Brain microvascular endothelial cell (primary cell): ENCODE measurements at regions not wholly inside any gene's neighbourhood (a gene's known extent, or its start where the extent isn't known, plus 50 kb on each side); places are given as distances from the start of the nearest gene placed in this dataset.

ENCODE experiments used
- DNase-seq: peaks from one replicate; pipeline ENCODE4 v3.0.0-alpha.2; 2020
- H3K27ac ChIP-seq: fragments of 250-450 bp; sonication (Bioruptor Pico); 2 replicates; pipeline ENCODE4 v1.5.1; 2020; ENCODE audit warnings: mild to moderate bottlenecking, moderate library complexity
- H3K27me3 ChIP-seq: fragments of 250-450 bp; sonication (Bioruptor Pico); replicated peaks from 2 replicates; pipeline ENCODE4 v1.5.1; 2020; ENCODE audit warnings: mild to moderate bottlenecking
- H3K36me3 ChIP-seq: fragments of 250-450 bp; sonication (Bioruptor Pico); replicated peaks from 2 replicates; pipeline ENCODE4 v1.5.1; 2020; ENCODE audit warnings: mild to moderate bottlenecking
- H3K4me3 ChIP-seq: 2 replicates; pipeline ENCODE4 v1.5.1; 2011; ENCODE audit warnings: low read depth, mild to moderate bottlenecking, control low read depth, low read length, moderate library complexity
- CTCF ChIP-seq: IDR thresholded peaks from 2 replicates; pipeline ENCODE4 v1.5.1; 2011; ENCODE audit warnings: low read depth, mild to moderate bottlenecking, moderate library complexity, low read length, control low read depth, inconsistent platforms; ENCODE audit errors: missing control alignments
- in situ Hi-C: cut with HindIII; loops from 2 replicates; pipeline ENCODE4 v1.10.0; 2017; ENCODE audit warnings: low sequenced_read_pairs, low pct_ligation_motif_present

DNA sequence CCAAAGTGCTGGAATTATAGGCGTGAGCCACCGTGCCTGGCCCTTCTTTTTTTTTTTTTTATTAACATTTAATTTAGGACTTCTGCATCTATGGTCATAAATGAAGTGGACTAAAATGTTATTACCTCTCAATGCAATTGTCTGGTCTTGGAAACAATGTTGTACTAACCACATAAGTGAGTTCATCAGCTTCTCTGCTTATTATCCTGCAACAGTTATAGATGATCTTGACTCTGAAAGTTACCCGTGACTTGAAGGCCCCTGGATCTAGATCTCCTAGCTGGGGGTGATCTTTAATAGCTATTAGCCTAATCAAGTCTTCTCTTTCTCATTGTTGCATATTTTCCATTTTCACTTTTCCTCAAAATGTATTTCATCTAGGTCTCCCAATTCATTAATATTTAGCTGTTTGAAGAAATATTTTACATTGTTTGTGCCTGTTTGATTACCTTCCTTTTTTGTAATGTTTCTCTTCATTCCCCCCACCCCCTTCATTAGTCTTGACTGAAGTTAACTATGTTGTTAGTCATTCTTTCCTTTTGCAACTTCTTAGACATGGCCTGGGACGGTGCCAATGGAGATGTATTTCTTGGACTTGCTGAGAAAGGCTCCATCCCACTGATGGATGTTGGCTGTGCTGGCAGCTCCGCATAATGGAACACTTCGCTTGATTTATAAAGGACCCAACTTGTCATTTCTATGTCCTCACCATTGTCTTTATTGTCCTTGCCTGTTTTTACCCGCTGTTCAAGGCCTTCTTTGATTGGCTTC, 141.6 kb upstream of the RIOK3 start:
- no peak for TF ChIP-seq CTCF
- Histone ChIP-seq H3K27ac (peak overlapping the region; percentile 53), H3K4me3 (no peak overlapping the region), H3K36me3 (no peaks in the 10 kb centered on the region), H3K27me3 (no peaks in the 10 kb centered on the region)
- in situ Hi-C loops, result no loop called here
- peak; percentile 89 for DNase-seq

DNA sequence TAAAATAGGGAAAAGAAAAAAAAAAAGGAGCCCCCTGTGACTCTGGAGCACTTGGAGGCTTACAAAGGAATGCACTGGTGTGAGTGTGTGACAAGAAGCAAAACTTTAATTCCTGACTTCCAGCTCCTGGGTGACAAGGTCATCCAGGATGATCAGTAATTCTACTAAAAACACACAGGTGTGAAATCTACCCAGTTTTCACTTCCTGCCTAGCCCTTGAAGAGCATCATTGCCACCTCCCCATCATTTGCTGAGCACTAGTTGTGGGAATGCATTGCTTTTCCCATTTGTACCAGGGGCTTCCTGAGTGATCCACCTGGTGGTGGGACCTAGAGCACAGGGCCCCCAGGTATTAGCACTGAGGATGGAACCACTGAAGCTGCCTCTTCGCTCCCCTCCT, 139.7 kb upstream of the RIOK3 start:
- in situ Hi-C loops, result no loop called here
- Histone ChIP-seq H3K4me3 (no peak overlapping the region), H3K36me3 (no peaks in the 10 kb centered on the region), H3K27me3 (no peaks in the 10 kb centered on the region), H3K27ac (no peak overlapping the region)
- no peak for DNase-seq
- no peak for TF ChIP-seq CTCF

GRCh38 chr18:23314672-23315071, 138.4 kb upstream of the RIOK3 start:
- no peaks in the 10 kb centered on the region for H3K27me3 ChIP-seq
- in situ Hi-C loops, result no loop called here
- no peak overlapping the region for H3K4me3 ChIP-seq
- no peak for DNase-seq
- H3K27ac ChIP-seq, result no peak overlapping the region
- no peak for TF ChIP-seq CTCF
- no peaks in the 10 kb centered on the region for H3K36me3 ChIP-seq

GRCh38 chr18:23316316-23316715, 136.8 kb upstream of the RIOK3 start:
- Histone ChIP-seq H3K27ac (no peak overlapping the region), H3K36me3 (no peaks in the 10 kb centered on the region), H3K27me3 (no peaks in the 10 kb centered on the region), H3K4me3 (no peak overlapping the region)
- TF ChIP-seq CTCF, result no peak
- in situ Hi-C loops, result no loop called here
- DNase-seq, result no peak

- DNase-seq, result no peak
- no peak for TF ChIP-seq CTCF
- in situ Hi-C loops, result no loop called here
- H3K4me3 ChIP-seq, result no peak overlapping the region
- H3K27me3 ChIP-seq, result no peaks in the 10 kb centered on the region
- no peak overlapping the region for H3K27ac ChIP-seq
- no peaks in the 10 kb centered on the region for H3K36me3 ChIP-seq
Observed at GRCh38 chr18:23316988-23317387, 136.1 kb upstream of the RIOK3 start.
